Caco-2 (cell line): ENCODE measurements at regions not wholly inside any gene's neighbourhood (a gene's known extent, or its start where the extent isn't known, plus 50 kb on each side); places are given as distances from the start of the nearest gene placed in this dataset.

ENCODE experiments used
- BruUV-seq: library from RNA; stranded (reverse); fragments of 400-500 nt; replicated peaks from 2 replicates; lab custom pipeline; 2021; lab: Mats Ljungman, UMichigan
- CTCF ChIA-PET: fragments of 300-600 bp; sonication (Branson Sonifier 250); formaldehyde crosslinking; loops from one replicate; lab custom pipeline; 2022; ENCODE audit warnings: antibody characterized with exemption; lab: Charles Lee
- POLR2A ChIA-PET: fragments of 300-600 bp; sonication (Branson Sonifier 250); formaldehyde crosslinking; loops from one replicate; lab custom pipeline; 2022; ENCODE audit warnings: antibody characterized with exemption; lab: Charles Lee
- DNase-seq, 2 experiments: peaks; one replicate each; pipeline versions ENCODE4 v3.0.0 to v3.0.0-alpha.2; 2020 to 2022
- H3K27me3 ChIP-seq: replicated peaks from 2 replicates; pipeline ENCODE4 v1.6.0; 2011; ENCODE audit warnings: low read length; ENCODE audit not compliant: control insufficient read depth, insufficient read depth
- H3K36me3 ChIP-seq: 2 replicates; pipeline ENCODE4 v1.5.1; 2011; ENCODE audit warnings: low read length; ENCODE audit not compliant: control insufficient read depth, insufficient read depth
- H3K4me1 ChIP-seq: fragments of 250-450 bp; sonication (Bioruptor Pico); 2 replicates; pipeline ENCODE4 v1.5.1; 2020; ENCODE audit warnings: mild to moderate bottlenecking
- H3K4me3 ChIP-seq: 2 replicates; pipeline ENCODE4 v1.5.1; 2011; ENCODE audit warnings: low read depth, mild to moderate bottlenecking, control low read depth, low read length
- H3K9me3 ChIP-seq: fragments of 250-450 bp; sonication (Bioruptor Pico); 2 replicates; pipeline ENCODE4 v1.5.1; 2020; ENCODE audit warnings: mild to moderate bottlenecking, moderate library complexity
- H3K27ac Mint-ChIP-seq: one replicate; pipeline ENCODE4 v1.8.0; 2022; ENCODE audit warnings: mixed read lengths; ENCODE audit not compliant: unreplicated experiment
- H3K27me3 Mint-ChIP-seq: one replicate; pipeline ENCODE4 v1.8.0; 2022; ENCODE audit warnings: mixed read lengths; ENCODE audit not compliant: insufficient read depth, unreplicated experiment
- H3K36me3 Mint-ChIP-seq: one replicate; pipeline ENCODE4 v1.8.0; 2022; ENCODE audit warnings: mild to moderate bottlenecking, mixed read lengths; ENCODE audit not compliant: insufficient read depth, unreplicated experiment
- H3K4me1 Mint-ChIP-seq: one replicate; pipeline ENCODE4 v1.8.0; 2022; ENCODE audit warnings: low read depth, mixed read lengths; ENCODE audit not compliant: unreplicated experiment
- H3K4me3 Mint-ChIP-seq: one replicate; pipeline ENCODE4 v1.8.0; 2022; ENCODE audit warnings: mild to moderate bottlenecking, moderate library complexity, mixed read lengths; ENCODE audit not compliant: unreplicated experiment
- H3K9me3 Mint-ChIP-seq: one replicate; pipeline ENCODE4 v1.8.0; 2022; ENCODE audit warnings: mixed read lengths; ENCODE audit not compliant: unreplicated experiment
- CTCF ChIP-seq, 2 experiments: fragments of 200-600 bp in 1 of 2; IDR thresholded peaks; 1 replicate in 1 of 2; 2 replicates in 1 of 2; pipeline versions ENCODE4 v1.5.1 to v1.8.0; 2011 to 2022; ENCODE audit warnings: antibody characterized with exemption in 1 of 2, control low read depth in 1 of 2, inconsistent platforms in 1 of 2, low read depth in 1 of 2, low read length in 1 of 2, mild to moderate bottlenecking in 1 of 2, moderate library complexity in 1 of 2; ENCODE audit not compliant: insufficient read depth in 1 of 2, severe bottlenecking in 1 of 2, unreplicated experiment in 1 of 2
- intact Hi-C: fragments of 100-400 bp; cut with micrococcal nuclease; formaldehyde crosslinking; loops from one replicate; pipeline ENCODE4 v1.10.0; 2022; ENCODE audit not compliant: unreplicated experiment

GRCh38 chr21:35179990-35180540 lies 131.0 kb upstream of the RUNX1 start:
- Mint-ChIP-seq H3K9me3 (peaks cover 31% of the 10 kb centered on the region), H3K4me1 (no peaks in the 10 kb centered on the region), H3K36me3 (no peaks in the 10 kb centered on the region), H3K27me3 (peaks cover 5% of the 10 kb centered on the region), H3K4me3 (no peak overlapping the region), H3K27ac (no peak overlapping the region)
- no peaks in the 10 kb centered on the region for H3K36me3 ChIP-seq
- TF ChIP-seq CTCF (IDR thresholded peaks at IDR 0.05; ENCODE audit: insufficient read depth in 1 of 2, low read depth in 1 of 2, low read length in 1 of 2, severe bottlenecking in 1 of 2, unreplicated experiment in 1 of 2) = no peak
- H3K27me3 ChIP-seq = no peaks in the 10 kb centered on the region
- intact Hi-C loops = no loop called here
- no peak for DNase-seq
- ChIA-PET POLR2A (no interaction called here), CTCF (no interaction called here)
- no peak overlapping the region for H3K4me3 ChIP-seq
- no peaks in the 10 kb centered on the region for H3K4me1 ChIP-seq
- no TSS peak for BruUV-seq
- H3K9me3 ChIP-seq = no peaks in the 10 kb centered on the region

- H3K4me3 Mint-ChIP-seq = no peak overlapping the region
- Histone ChIP-seq H3K4me3 (no peak overlapping the region), H3K4me1 (no peaks in the 10 kb centered on the region), H3K36me3 (no peaks in the 10 kb centered on the region), H3K9me3 (no peaks in the 10 kb centered on the region), H3K27me3 (no peaks in the 10 kb centered on the region)
- no peak for DNase-seq
- H3K27me3 Mint-ChIP-seq = peaks cover 3% of the 10 kb centered on the region
- no peak overlapping the region for H3K27ac Mint-ChIP-seq
- H3K36me3 Mint-ChIP-seq = no peaks in the 10 kb centered on the region
- H3K9me3 Mint-ChIP-seq = peaks cover 21% of the 10 kb centered on the region
- intact Hi-C loops = no loop called here
- BruUV-seq = no TSS peak
- no peaks in the 10 kb centered on the region for H3K4me1 Mint-ChIP-seq
- POLR2A ChIA-PET = no interaction called here
- no peak for TF ChIP-seq CTCF (IDR thresholded peaks at IDR 0.05; ENCODE audit: insufficient read depth in 1 of 2, low read depth in 1 of 2, low read length in 1 of 2, severe bottlenecking in 1 of 2, unreplicated experiment in 1 of 2)
- CTCF ChIA-PET = no interaction called here
These were observed 129.7 kb upstream of the RUNX1 start for GRCh38 chr21:35178827-35179226.

GRCh38 chr21:35178098-35178497 lies 129.0 kb upstream of the RUNX1 start:
- no peaks in the 10 kb centered on the region for H3K9me3 ChIP-seq
- Mint-ChIP-seq H3K27me3 (peaks cover 3% of the 10 kb centered on the region), H3K36me3 (no peaks in the 10 kb centered on the region), H3K4me3 (no peak overlapping the region), H3K27ac (no peak overlapping the region), H3K9me3 (peaks cover 16% of the 10 kb centered on the region), H3K4me1 (no peaks in the 10 kb centered on the region)
- no peak for DNase-seq
- H3K36me3 ChIP-seq = no peaks in the 10 kb centered on the region
- no peaks in the 10 kb centered on the region for H3K27me3 ChIP-seq
- intact Hi-C loops = no loop called here
- ChIA-PET CTCF (no interaction called here), POLR2A (no interaction called here)
- no peak for TF ChIP-seq CTCF (IDR thresholded peaks at IDR 0.05; ENCODE audit: insufficient read depth in 1 of 2, low read depth in 1 of 2, low read length in 1 of 2, severe bottlenecking in 1 of 2, unreplicated experiment in 1 of 2)
- no TSS peak for BruUV-seq
- H3K4me3 ChIP-seq = no peak overlapping the region
- no peaks in the 10 kb centered on the region for H3K4me1 ChIP-seq
